NCI-H1092 treated with DMSO at 0.1 percent for 48 hours (cell line): ENCODE measurements at regions not wholly inside any gene's neighbourhood (a gene's known extent, or its start where the extent isn't known, plus 50 kb on each side); places are given as distances from the start of the nearest gene placed in this dataset.
"Not testable (repeated sequence)": the region's sequence is repeated elsewhere in the genome, so short reads cannot be mapped to it uniquely, and the experiment has no call there.

Experiments used
- DNase-seq: peaks from one replicate; lab custom pipeline; 2025; lab: John Stamatoyannopoulos, UW

GRCh38 chr9:101861472-101861871, 123.0 kb upstream of the GRIN3A start:
- DNase-seq: no peak

GRCh38 chr9:101860920-101861319, 122.5 kb upstream of the GRIN3A start:
- DNase-seq: no peak

GRCh38 chr9:101859620-101860019, 121.2 kb upstream of the GRIN3A start:
- no peak for DNase-seq

GRCh38 chr9:101858026-101858425, 119.6 kb upstream of the GRIN3A start:
- DNase-seq: no peak

GRCh38 chr9:101849102-101849707, 110.8 kb upstream of the GRIN3A start:
- DNase-seq: no peak

- DNase-seq: no peak
Measured at GRCh38 chr9:101848485-101848919, 110.1 kb upstream of the GRIN3A start.

GRCh38 chr9:101846161-101846560, 107.7 kb upstream of the GRIN3A start:
- DNase-seq: no peak

GRCh38 chr9:101840694-101841188, 102.3 kb upstream of the GRIN3A start:
- no peak for DNase-seq

- not testable (repeated sequence) for DNase-seq
Measured at GRCh38 chr9:101838988-101839387, 100.5 kb upstream of the GRIN3A start.

- DNase-seq: no peak
Measured at GRCh38 chr9:101836021-101836420, 97.6 kb upstream of the GRIN3A start.

GRCh38 chr9:101832486-101832885, 94.0 kb upstream of the GRIN3A start:
- DNase-seq: no peak

- DNase-seq: not testable (repeated sequence)
Measured at GRCh38 chr9:101821450-101821849, 83.0 kb upstream of the GRIN3A start.

GRCh38 chr9:101820983-101821382, 82.5 kb upstream of the GRIN3A start:
- not testable (repeated sequence) for DNase-seq

GRCh38 chr9:101814064-101814463, 75.6 kb upstream of the GRIN3A start:
- DNase-seq: no peak

GRCh38 chr9:101807879-101808278, 69.4 kb upstream of the GRIN3A start:
- not testable (repeated sequence) for DNase-seq

- DNase-seq: no peak
Measured at GRCh38 chr9:101796044-101796443, 57.6 kb upstream of the GRIN3A start.

- no peak for DNase-seq
Measured at GRCh38 chr9:101795147-101795546, 56.7 kb upstream of the GRIN3A start.

GRCh38 chr9:101792475-101792874, 54.0 kb upstream of the GRIN3A start:
- no peak for DNase-seq

GRCh38 chr9:101791938-101792337, 53.5 kb upstream of the GRIN3A start:
- DNase-seq: peak; percentile 77

GRCh38 chr9:101791533-101791932, 53.1 kb upstream of the GRIN3A start:
- no peak for DNase-seq
